K562 (cell line): ENCODE measurements at regions not wholly inside any gene's neighbourhood (a gene's known extent, or its start where the extent isn't known, plus 50 kb on each side); places are given as distances from the start of the nearest gene placed in this dataset.
A peak's percentile ranks its signal among the peaks of the same experiment; 100 is the strongest.

Experiments
- ATAC-seq: fragments of 200-7000 bp; cut with Tn5 transposase; 3 replicates; pipeline ENCODE4 v1.9.1; 2020; ENCODE audit warnings: moderate library complexity
- BruUV-seq: library from RNA; stranded (reverse); fragments of 400-500 nt; replicated peaks from 2 replicates; lab custom pipeline; 2021; lab: Mats Ljungman, UMichigan
- CTCF ChIA-PET: fragments of 300-600 bp; formaldehyde crosslinking; extraction: SDS; loops from one replicate; lab custom pipeline; 2021; ENCODE audit warnings: low intra/inter-chr PET ratio; lab: Yijun Ruan, JAX
- POLR2A ChIA-PET: fragments of 300-600, 350-650 bp; sonication (Branson Sonifier 250); formaldehyde crosslinking; extraction: SDS; loops from one replicate; lab custom pipeline; 2021; ENCODE audit warnings: antibody characterized with exemption, inconsistent platforms; lab: Yijun Ruan, JAX
- DNase-seq, 4 experiments: peaks; one replicate each; pipeline versions ENCODE4 v3.0.0 to v3.0.0-alpha.2; 2011 to 2018; ENCODE audit warnings: low spot score in 3 of 4, mixed read lengths in 3 of 4; ENCODE audit errors: extremely low read depth in 1 of 4
- FAIRE-seq: peaks from 2 replicates; lab custom pipeline; 2011; peaks lifted over from hg19 to GRCh38; lab: Jason Lieb, UNC
- H2AFZ ChIP-seq: 2 replicates; pipeline ENCODE4 v1.6.0; 2011; ENCODE audit warnings: low read depth, low read length, control low read depth, inconsistent platforms
- H3K27ac ChIP-seq: fragments of 200-600 bp; 3 replicates; pipeline ENCODE4 v1.8.0; 2011; ENCODE audit warnings: low read depth, mild to moderate bottlenecking, control low read depth, inconsistent platforms, low read length, moderate library complexity, mixed read lengths; ENCODE audit errors: extremely low read depth
- H3K27me3 ChIP-seq, 2 experiments: fragments of 300-600 bp in 1 of 2; 2 replicates in 1 of 2; 3 replicates in 1 of 2; pipeline versions ENCODE4 v1.6.0 to v1.8.0; 2011; ENCODE audit warnings: inconsistent platforms in 2 of 2, low read length in 2 of 2, mild to moderate bottlenecking in 1 of 2, mixed read lengths in 1 of 2, moderate library complexity in 1 of 2; ENCODE audit not compliant: control insufficient read depth in 2 of 2, insufficient read depth in 2 of 2
- H3K36me3 ChIP-seq: fragments of 300-600 bp; 3 replicates; pipeline ENCODE4 v1.8.0; 2011; ENCODE audit warnings: mild to moderate bottlenecking, low read length, inconsistent platforms; ENCODE audit not compliant: control insufficient read depth, insufficient read depth
- H3K4me1 ChIP-seq, 2 experiments: fragments of 200-600 bp in 1 of 2; replicated peaks in 1 of 2; 2 replicates in 1 of 2; 3 replicates in 1 of 2; pipeline versions ENCODE4 v1.5.1 to v1.8.0; 2011; ENCODE audit warnings: inconsistent platforms in 2 of 2, low read length in 2 of 2, mild to moderate bottlenecking in 1 of 2, mixed read lengths in 1 of 2, moderate library complexity in 1 of 2; ENCODE audit not compliant: control insufficient read depth in 2 of 2, insufficient read depth in 2 of 2
- H3K4me2 ChIP-seq: 2 replicates; pipeline ENCODE4 v1.6.1; 2011; ENCODE audit warnings: low read length, control low read depth, inconsistent platforms, mixed read lengths; ENCODE audit not compliant: insufficient read depth
- H3K4me3 ChIP-seq: fragments of 200-600 bp; sonication (generic), shearing (Covaris generic); 2 replicates; pipeline ENCODE4 v1.5.1; 2016; ENCODE audit warnings: control low read depth, inconsistent platforms
- H3K79me2 ChIP-seq: fragments of 200-600 bp; 3 replicates; pipeline ENCODE4 v1.8.0; 2011; ENCODE audit warnings: low read length, inconsistent platforms; ENCODE audit not compliant: control insufficient read depth, insufficient read depth
- H3K9ac ChIP-seq, 2 experiments: 2 replicates each; pipeline versions ENCODE4 v1.6.0 to v1.6.1; 2011; ENCODE audit warnings: low read depth in 2 of 2, low read length in 2 of 2, control low read depth in 1 of 2, inconsistent platforms in 1 of 2, mild to moderate bottlenecking in 1 of 2, mixed read lengths in 1 of 2; ENCODE audit not compliant: insufficient read depth in 1 of 2
- H3K9me1 ChIP-seq: one replicate; pipeline ENCODE4 v1.6.0; 2011; ENCODE audit warnings: inconsistent platforms, mild to moderate bottlenecking, low read length, moderate library complexity; ENCODE audit not compliant: control insufficient read depth, insufficient read depth
- H3K9me3 ChIP-seq: replicated peaks from 2 replicates; pipeline ENCODE4 v1.5.1; 2011; ENCODE audit warnings: low read depth, low read length, inconsistent platforms; ENCODE audit not compliant: control insufficient read depth, insufficient read depth
- H4K20me1 ChIP-seq: replicated peaks from 2 replicates; pipeline ENCODE4 v1.6.1; 2011; ENCODE audit warnings: low read length, inconsistent platforms, mixed read lengths; ENCODE audit not compliant: control insufficient read depth, insufficient read depth
- ARID1B ChIP-seq: fragments of 450-650 bp; IDR thresholded peaks from 2 replicates; pipeline ENCODE4 v1.6.1; 2016; ENCODE audit warnings: antibody characterized with exemption, mild to moderate bottlenecking, inconsistent platforms
- CBFA2T3 ChIP-seq: fragments of 450-650 bp; IDR thresholded peaks from 2 replicates; pipeline ENCODE4 v1.6.1; 2017
- GATAD2A ChIP-seq: fragments of 450-650 bp; IDR thresholded peaks from 2 replicates; pipeline ENCODE4 v1.6.1; 2017
- NFYB ChIP-seq: IDR thresholded peaks from 2 replicates; pipeline ENCODE4 v1.6.1; 2011; ENCODE audit warnings: mild to moderate bottlenecking, moderate library complexity; ENCODE audit not compliant: insufficient read length; ENCODE audit errors: extremely low read depth
- RBM17 ChIP-seq: fragments of 200-400 bp; formaldehyde crosslinking; IDR thresholded peaks from 2 replicates; pipeline ENCODE4 v1.6.1; 2017; ENCODE audit warnings: low read depth, mild to moderate bottlenecking, low read length, borderline replicate concordance
- SAFB2 ChIP-seq: fragments of 200-400 bp; formaldehyde crosslinking; IDR thresholded peaks from 2 replicates; pipeline ENCODE4 v1.6.1; 2018; ENCODE audit warnings: borderline replicate concordance, low read length, low read depth, moderate library complexity; ENCODE audit not compliant: severe bottlenecking
- ZBTB7A ChIP-seq: IDR thresholded peaks from 2 replicates; pipeline ENCODE4 v1.6.1; 2011; ENCODE audit warnings: low read depth, mild to moderate bottlenecking, low read length, moderate library complexity, borderline replicate concordance; ENCODE audit not compliant: control insufficient read depth
- WGBS: fragments of 100-300 bp; shearing (Covaris generic); methylation state at CpG from one replicate; pipeline ENCODE4 v1.1.6; 2016; ENCODE audit warnings: low coverage, mixed read lengths; ENCODE audit not compliant: insufficient coverage; ENCODE audit errors: missing lambda C conversion rate; 5-methylcytosine and 5-hydroxymethylcytosine counted together
- in situ Hi-C: fragments of 300-500 bp; cut with MboI; formaldehyde crosslinking; loops from 4 replicates; pipeline ENCODE4 v1.15.0; 2018; ENCODE audit warnings: inconsistent platforms, mixed read lengths
- intact Hi-C: fragments of 100-400 bp; cut with micrococcal nuclease; formaldehyde crosslinking; loops from 2 replicates; pipeline ENCODE4 v1.14.2; 2022
- TF ChIP-seq, protein P1 (sequence below), 2 experiments: IDR thresholded peaks; 2 replicates each; pipeline ENCODE4 v1.6.1; 2011; ENCODE audit warnings: borderline replicate concordance in 1 of 2, control low read depth in 1 of 2, low read depth in 1 of 2, low read length in 1 of 2, mild to moderate bottlenecking in 1 of 2, mixed read lengths in 1 of 2, moderate library complexity in 1 of 2; ENCODE audit not compliant: insufficient read depth in 1 of 2, insufficient read length in 1 of 2, poor library complexity in 1 of 2, severe bottlenecking in 1 of 2; ENCODE audit errors: extremely low read depth in 1 of 2
- TF ChIP-seq, protein P2 (sequence below), 2 experiments: fragments of 450-650 bp; formaldehyde crosslinking in 1 of 2; IDR thresholded peaks; 2 replicates each; pipeline versions ENCODE4 v1.4.0 to v1.6.1; 2014 to 2020; ENCODE audit warnings: mild to moderate bottlenecking in 2 of 2, borderline replicate concordance in 1 of 2, low read depth in 1 of 2

DNA sequence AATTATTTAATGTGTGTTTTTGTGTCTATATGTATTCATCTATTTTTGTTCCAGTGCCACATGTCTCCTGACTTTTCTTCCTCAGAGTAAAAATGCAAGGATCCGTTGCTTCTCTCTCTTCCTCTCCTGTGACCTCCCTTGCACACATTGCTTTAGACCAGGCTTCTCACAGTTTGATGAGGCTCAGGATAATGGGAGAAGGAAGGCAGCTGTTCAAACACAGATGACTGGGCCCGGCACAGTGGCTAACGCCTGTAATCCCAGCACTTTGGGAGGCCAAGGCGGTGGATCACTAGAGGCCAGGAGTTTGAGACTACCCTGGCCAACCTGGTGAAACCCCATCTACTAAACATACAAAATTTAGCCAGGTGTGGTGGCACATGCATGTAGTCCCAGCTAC, 241.9 kb downstream of the SAMD5 start (continued):
- peak; percentile 41; the same call in 1 of the 2 replicates for TF ChIP-seq ARID1B
- TF ChIP-seq, protein P1, sequence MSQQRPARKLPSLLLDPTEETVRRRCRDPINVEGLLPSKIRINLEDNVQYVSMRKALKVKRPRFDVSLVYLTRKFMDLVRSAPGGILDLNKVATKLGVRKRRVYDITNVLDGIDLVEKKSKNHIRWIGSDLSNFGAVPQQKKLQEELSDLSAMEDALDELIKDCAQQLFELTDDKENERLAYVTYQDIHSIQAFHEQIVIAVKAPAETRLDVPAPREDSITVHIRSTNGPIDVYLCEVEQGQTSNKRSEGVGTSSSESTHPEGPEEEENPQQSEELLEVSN (IDR thresholded peaks at IDR 0.05; ENCODE audit: borderline replicate concordance in 1 of 2, extremely low read depth in 1 of 2, insufficient read depth in 1 of 2, insufficient read length in 1 of 2, low read depth in 1 of 2, low read length in 1 of 2, poor library complexity in 1 of 2, severe bottlenecking in 1 of 2) = no peak
- no peak for TF ChIP-seq SAFB2
- TF ChIP-seq RBM17 = no peak
- TF ChIP-seq CBFA2T3 = peak; percentile 26
- TF ChIP-seq NFYB = no peak
- TF ChIP-seq, all 486 proteins: peak for 3

DNA sequence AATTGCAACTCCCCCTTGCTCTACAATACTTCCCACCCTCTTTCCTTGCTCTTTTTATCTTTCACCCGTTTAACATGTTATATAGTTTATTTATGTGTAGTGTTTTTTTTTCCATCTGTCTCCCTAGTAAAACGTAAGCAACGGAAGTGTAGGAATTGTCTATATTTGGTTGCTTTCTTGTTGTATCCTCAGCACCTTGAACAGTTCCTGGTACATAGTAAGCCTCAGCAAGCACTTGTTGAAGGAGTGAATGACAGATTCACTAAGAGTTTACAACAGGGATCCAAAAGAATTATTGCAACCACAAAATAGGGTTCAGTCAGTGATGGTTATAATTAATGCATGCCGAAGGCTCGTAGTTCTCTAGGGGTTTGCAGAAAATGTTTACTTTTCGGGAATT, 242.7 kb downstream of the SAMD5 start:
- H3K79me2 ChIP-seq = no peaks in the 10 kb centered on the region
- ChIA-PET POLR2A (interaction anchor here (1.3 kb wide), 1 partner anchor 11 kb away, joined by 5 read pairs; no protein-coding TSS in a partner anchor), CTCF (no interaction called here)
- H3K9me3 ChIP-seq = no peaks in the 10 kb centered on the region
- no peaks in the 10 kb centered on the region for H3K36me3 ChIP-seq
- H2AFZ ChIP-seq = no peak overlapping the region
- ATAC-seq = no peak
- H3K4me2 ChIP-seq = no peak overlapping the region
- no peak overlapping the region for H3K27ac ChIP-seq
- H3K27me3 ChIP-seq = no peaks in the 10 kb centered on the region
- intact Hi-C loops = no loop called here
- no peak for DNase-seq
- 60% methylated on average over 6 of the region's 6 CpGs for WGBS
- no peaks in the 10 kb centered on the region for H4K20me1 ChIP-seq
- H3K4me1 ChIP-seq = no peaks in the 10 kb centered on the region
- in situ Hi-C loops = no loop called here
- no peaks in the 10 kb centered on the region for H3K9me1 ChIP-seq
- no TSS peak for BruUV-seq
- H3K4me3 ChIP-seq = no peak overlapping the region
- TF ChIP-seq GATAD2A (no peak), ZBTB7A (no peak)
- TF ChIP-seq, protein P2, sequence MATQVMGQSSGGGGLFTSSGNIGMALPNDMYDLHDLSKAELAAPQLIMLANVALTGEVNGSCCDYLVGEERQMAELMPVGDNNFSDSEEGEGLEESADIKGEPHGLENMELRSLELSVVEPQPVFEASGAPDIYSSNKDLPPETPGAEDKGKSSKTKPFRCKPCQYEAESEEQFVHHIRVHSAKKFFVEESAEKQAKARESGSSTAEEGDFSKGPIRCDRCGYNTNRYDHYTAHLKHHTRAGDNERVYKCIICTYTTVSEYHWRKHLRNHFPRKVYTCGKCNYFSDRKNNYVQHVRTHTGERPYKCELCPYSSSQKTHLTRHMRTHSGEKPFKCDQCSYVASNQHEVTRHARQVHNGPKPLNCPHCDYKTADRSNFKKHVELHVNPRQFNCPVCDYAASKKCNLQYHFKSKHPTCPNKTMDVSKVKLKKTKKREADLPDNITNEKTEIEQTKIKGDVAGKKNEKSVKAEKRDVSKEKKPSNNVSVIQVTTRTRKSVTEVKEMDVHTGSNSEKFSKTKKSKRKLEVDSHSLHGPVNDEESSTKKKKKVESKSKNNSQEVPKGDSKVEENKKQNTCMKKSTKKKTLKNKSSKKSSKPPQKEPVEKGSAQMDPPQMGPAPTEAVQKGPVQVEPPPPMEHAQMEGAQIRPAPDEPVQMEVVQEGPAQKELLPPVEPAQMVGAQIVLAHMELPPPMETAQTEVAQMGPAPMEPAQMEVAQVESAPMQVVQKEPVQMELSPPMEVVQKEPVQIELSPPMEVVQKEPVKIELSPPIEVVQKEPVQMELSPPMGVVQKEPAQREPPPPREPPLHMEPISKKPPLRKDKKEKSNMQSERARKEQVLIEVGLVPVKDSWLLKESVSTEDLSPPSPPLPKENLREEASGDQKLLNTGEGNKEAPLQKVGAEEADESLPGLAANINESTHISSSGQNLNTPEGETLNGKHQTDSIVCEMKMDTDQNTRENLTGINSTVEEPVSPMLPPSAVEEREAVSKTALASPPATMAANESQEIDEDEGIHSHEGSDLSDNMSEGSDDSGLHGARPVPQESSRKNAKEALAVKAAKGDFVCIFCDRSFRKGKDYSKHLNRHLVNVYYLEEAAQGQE (IDR thresholded peaks at IDR 0.05; ENCODE audit: borderline replicate concordance) = peak; percentile 34; the same call in 1 of the 2 replicates
- TF ChIP-seq, protein P2 (CRISPR knock-in tag; IDR thresholded peaks at IDR 0.05; ENCODE audit: low read depth) = no peak
- no peak overlapping the region for H3K9ac ChIP-seq
- no peak for FAIRE-seq
